Suprapubic skin (tissue), 3 donors: ENCODE measurements at regions not wholly inside any gene's neighbourhood (a gene's known extent, or its start where the extent isn't known, plus 50 kb on each side); places are given as distances from the start of the nearest gene placed in this dataset.

Experiments used
- CTCF ChIP-seq, 2 donors: fragments of 200-600 bp in 1 of 2; fragments of 450-650 bp in 1 of 2; sonication (generic) in 1 of 2; IDR thresholded peaks; one replicate each; pipeline ENCODE4 v1.5.1; 2016 to 2019; ENCODE audit warnings: antibody characterized with exemption in 2 of 2, mild to moderate bottlenecking in 1 of 2, moderate library complexity in 1 of 2
- POLR2A ChIP-seq, 2 donors: fragments of 450-650 bp; IDR thresholded peaks; one replicate each; pipeline ENCODE4 v1.6.1; 2017; ENCODE audit warnings: antibody characterized with exemption in 2 of 2, mild to moderate bottlenecking in 2 of 2, moderate library complexity in 2 of 2

- no peak for TF ChIP-seq CTCF (IDR thresholded peaks at IDR 0.05)
- no peak for TF ChIP-seq POLR2A (IDR thresholded peaks at IDR 0.05)
Measured at GRCh38 chr4:29319663-29320340, 1400.4 kb upstream of the PCDH7 start.
